Effector memory CD8-positive, alpha-beta T cell (primary cell): ENCODE measurements at regions not wholly inside any gene's neighbourhood (a gene's known extent, or its start where the extent isn't known, plus 50 kb on each side); places are given as distances from the start of the nearest gene placed in this dataset.
A peak's percentile ranks its signal among the peaks of the same experiment; 100 is the strongest.

ENCODE experiments used
- ATAC-seq: fragments of 150-1000 bp; cut with Tn5 transposase; replicated peaks from 2 replicates; pipeline ENCODE4 v1.10.0; 2021; ENCODE audit warnings: mild to moderate bottlenecking, moderate library complexity
- DNase-seq, 3 experiments: peaks; one replicate each; pipeline ENCODE4 v3.0.0; 2021
- H3K27ac Mint-ChIP-seq, 2 donors: one replicate each; pipeline ENCODE4 v1.8.0; 2022; ENCODE audit warnings: mild to moderate bottlenecking in 2 of 2, mixed read lengths in 2 of 2, moderate library complexity in 2 of 2
- H3K27me3 Mint-ChIP-seq, 2 donors: one replicate each; pipeline ENCODE4 v1.8.0; 2022; ENCODE audit warnings: mixed read lengths in 2 of 2
- H3K36me3 Mint-ChIP-seq: one replicate; pipeline ENCODE4 v1.8.0; 2022; ENCODE audit warnings: mild to moderate bottlenecking, moderate library complexity, mixed read lengths; ENCODE audit not compliant: insufficient read depth
- H3K4me1 Mint-ChIP-seq, 2 donors: one replicate each; pipeline ENCODE4 v1.8.0; 2022; ENCODE audit warnings: low read depth in 2 of 2, mixed read lengths in 2 of 2
- H3K4me3 Mint-ChIP-seq, 2 donors: one replicate each; pipeline ENCODE4 v1.8.0; 2022; ENCODE audit warnings: mild to moderate bottlenecking in 2 of 2, mixed read lengths in 2 of 2, moderate library complexity in 2 of 2
- H3K9me3 Mint-ChIP-seq, 2 donors: one replicate each; pipeline ENCODE4 v1.8.0; 2022; ENCODE audit warnings: mixed read lengths in 2 of 2

DNA sequence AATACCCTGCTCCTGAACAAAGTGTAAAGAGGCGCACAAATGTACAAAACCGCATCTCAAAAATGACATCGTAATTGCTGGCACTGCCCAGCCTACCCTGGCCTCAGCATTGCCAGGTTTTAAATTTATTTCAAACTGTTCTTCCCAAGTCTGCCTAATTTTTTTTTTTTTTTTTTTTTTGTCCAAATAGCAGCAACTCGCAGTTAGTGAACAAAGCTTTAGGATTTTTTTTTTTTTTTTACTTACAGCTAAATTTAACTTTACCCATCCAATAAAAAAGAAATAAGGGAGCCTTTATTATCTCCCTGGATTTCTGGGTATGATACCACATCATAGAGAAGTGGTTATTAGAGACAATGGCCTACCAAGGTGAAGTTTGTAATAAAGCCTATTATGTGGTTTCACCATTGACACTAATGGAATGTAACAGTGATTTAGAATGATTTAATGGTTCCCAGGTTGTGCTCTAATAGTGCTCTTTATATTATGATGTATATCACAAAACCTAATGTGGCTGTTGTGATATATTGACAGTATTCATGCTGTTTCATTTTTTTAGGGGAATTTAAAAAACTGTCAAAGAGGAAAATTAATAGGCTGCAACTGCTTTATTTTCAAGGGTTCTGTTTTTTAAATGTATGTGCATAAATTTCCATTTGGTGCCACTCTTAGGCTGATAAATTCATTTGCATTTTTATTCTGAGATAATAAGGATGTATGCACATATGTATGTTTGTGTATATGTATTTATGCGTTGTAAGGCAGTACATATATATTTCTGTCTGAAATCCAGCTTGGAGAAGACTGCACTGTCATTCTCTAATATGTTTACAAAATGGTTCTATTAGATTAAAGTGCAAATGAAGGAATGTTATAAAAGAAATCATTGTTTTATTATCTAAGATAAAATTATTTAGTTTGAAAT is 309.0 kb downstream of the TFEC start:
- DNase-seq: no peak
- no peaks in the 10 kb centered on the region for H3K36me3 Mint-ChIP-seq
- no peak overlapping the region for H3K27ac Mint-ChIP-seq
- peaks cover 10 to 11% of the 10 kb centered on the region in 2 donors for H3K4me1 Mint-ChIP-seq
- no peaks in the 10 kb centered on the region for H3K9me3 Mint-ChIP-seq
- no peak for ATAC-seq
- H3K4me3 Mint-ChIP-seq: peak overlapping the region in 1 of 2 donors; percentile 44
- H3K27me3 Mint-ChIP-seq: no peaks in the 10 kb centered on the region

DNA sequence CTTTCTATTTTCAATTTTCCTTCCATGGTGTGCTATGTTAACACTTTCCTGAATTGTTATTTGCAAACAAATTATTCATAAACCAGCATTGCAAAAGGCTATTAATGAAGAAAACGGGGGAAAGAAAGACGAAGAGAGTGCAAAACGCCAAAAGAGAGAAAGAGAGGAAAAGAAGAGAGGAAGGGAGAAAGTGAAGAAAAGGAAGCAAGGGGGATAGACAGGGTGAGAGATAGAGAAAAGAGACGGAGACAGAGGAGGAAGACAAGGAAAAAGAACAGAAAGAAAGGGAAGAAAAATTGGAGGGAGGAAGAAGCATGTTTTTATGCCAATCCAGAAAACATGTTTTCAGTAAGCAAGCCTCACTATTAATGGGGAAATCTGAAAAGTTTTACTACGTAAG is 310.6 kb downstream of the TFEC start:
- ATAC-seq: no peak
- Mint-ChIP-seq H3K27me3 (no peaks in the 10 kb centered on the region), H3K4me1 (peaks cover 10 to 11% of the 10 kb centered on the region in 2 donors), H3K9me3 (no peaks in the 10 kb centered on the region), H3K4me3 (no peak overlapping the region), H3K36me3 (no peaks in the 10 kb centered on the region), H3K27ac (no peak overlapping the region)
- no peak for DNase-seq

DNA sequence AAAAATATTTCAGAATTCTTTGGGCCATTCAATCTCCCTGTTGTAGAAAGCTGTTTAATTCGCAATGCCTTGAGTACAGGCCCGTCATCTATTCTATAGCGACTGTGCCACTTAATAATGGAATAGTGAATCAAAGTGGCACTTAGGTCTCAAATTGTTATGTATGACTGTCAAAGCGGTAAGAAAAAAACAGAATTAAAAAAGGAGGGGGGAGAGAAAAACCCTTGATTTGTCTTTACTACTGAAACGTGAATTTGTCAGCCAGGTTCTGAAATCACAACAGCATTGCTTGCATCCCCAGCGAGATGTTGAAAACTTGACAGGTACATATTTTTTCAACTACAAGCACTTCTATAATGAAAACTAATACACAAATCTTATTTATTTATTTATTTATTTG is 320.9 kb downstream of the TFEC start:
- peaks cover 0 to 4% of the 10 kb centered on the region in 2 donors for H3K4me1 Mint-ChIP-seq
- ATAC-seq (no peak), DNase-seq (no peak)
- no peaks in the 10 kb centered on the region for H3K36me3 Mint-ChIP-seq
- no peak overlapping the region for H3K4me3 Mint-ChIP-seq
- no peak overlapping the region for H3K27ac Mint-ChIP-seq
- H3K9me3 Mint-ChIP-seq: no peaks in the 10 kb centered on the region
- no peaks in the 10 kb centered on the region for H3K27me3 Mint-ChIP-seq

DNA sequence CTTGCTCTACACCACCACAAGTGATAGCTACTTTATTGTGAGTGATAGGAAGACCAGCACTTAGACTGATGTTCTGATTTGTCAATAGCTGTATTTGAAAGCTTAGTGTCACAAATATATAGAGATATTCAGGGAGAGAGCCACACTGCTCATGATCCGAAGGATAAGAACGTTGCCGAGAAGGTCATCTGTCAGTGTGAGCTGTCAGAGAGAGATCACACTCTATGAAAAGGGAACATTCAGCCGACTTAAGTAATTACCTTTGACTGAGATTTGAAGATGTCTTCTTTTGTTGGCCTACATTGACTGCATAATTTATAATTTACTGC is 322.6 kb downstream of the TFEC start:
- H3K36me3 Mint-ChIP-seq: no peaks in the 10 kb centered on the region
- no peak overlapping the region for H3K27ac Mint-ChIP-seq
- ATAC-seq: no peak
- H3K9me3 Mint-ChIP-seq: no peaks in the 10 kb centered on the region
- no peak overlapping the region for H3K4me3 Mint-ChIP-seq
- H3K27me3 Mint-ChIP-seq: no peaks in the 10 kb centered on the region
- no peak for DNase-seq
- no peaks in the 10 kb centered on the region for H3K4me1 Mint-ChIP-seq

DNA sequence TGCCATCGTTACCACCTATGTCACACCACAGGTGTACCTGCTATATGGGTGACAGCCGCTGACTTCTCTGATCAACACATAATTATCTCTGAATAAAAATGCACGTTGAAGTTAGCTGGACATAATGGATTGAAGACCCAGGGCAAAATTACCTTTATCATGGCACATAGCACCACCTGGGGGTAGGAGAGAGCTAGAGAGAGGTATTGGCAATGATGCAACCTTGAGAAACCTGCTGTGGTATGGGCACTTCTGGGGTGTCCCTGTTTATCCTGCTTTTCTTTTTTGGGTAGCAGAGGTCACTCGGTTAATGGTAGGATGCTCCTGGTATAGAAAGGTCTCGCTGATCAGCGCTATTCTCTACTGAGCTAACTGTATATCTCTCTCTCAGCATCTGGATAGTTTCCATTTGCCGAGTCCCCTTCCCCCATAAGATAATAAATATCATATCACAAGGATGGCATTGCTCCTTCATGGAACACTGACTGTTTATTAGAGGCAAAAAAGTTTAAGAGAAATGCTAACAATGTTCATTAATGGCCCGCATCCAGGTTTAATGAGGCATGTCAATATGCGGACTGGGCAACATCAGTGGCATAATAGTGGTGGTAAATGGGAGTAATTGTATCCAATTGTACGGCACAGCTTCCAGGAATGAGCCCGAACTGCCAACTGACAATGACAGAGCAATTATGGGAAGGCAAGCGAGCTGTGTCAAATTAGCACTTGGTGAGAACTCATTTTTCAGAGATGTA is 323.1 kb downstream of the TFEC start:
- no peak overlapping the region for H3K4me3 Mint-ChIP-seq
- H3K36me3 Mint-ChIP-seq: no peaks in the 10 kb centered on the region
- no peaks in the 10 kb centered on the region for H3K9me3 Mint-ChIP-seq
- no peak for ATAC-seq
- H3K27ac Mint-ChIP-seq: no peak overlapping the region
- no peaks in the 10 kb centered on the region for H3K27me3 Mint-ChIP-seq
- H3K4me1 Mint-ChIP-seq: no peaks in the 10 kb centered on the region
- no peak for DNase-seq

DNA sequence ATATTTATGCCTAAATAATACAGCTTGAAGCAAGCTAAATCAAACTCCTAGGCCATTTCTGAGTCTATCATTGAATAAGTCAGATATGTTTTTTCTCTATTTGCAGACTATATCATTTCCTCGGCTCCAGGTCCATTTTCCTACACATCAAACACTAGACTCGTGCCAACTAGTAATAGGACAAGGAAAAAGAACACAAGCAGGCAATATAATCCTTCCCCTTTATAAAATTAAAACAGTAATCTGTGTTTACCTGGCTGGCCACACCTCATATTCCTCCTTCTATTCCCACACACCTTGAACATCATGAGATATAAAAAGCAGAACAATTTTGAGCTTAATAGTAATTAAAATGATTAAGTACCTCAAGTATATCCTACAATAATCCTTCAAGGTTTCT is 325.7 kb downstream of the TFEC start:
- Mint-ChIP-seq H3K4me1 (no peaks in the 10 kb centered on the region), H3K9me3 (no peaks in the 10 kb centered on the region), H3K27ac (no peak overlapping the region), H3K27me3 (peaks cover 0 to 6% of the 10 kb centered on the region in 2 donors), H3K36me3 (no peaks in the 10 kb centered on the region), H3K4me3 (no peak overlapping the region)
- DNase-seq: no peak
- no peak for ATAC-seq

DNA sequence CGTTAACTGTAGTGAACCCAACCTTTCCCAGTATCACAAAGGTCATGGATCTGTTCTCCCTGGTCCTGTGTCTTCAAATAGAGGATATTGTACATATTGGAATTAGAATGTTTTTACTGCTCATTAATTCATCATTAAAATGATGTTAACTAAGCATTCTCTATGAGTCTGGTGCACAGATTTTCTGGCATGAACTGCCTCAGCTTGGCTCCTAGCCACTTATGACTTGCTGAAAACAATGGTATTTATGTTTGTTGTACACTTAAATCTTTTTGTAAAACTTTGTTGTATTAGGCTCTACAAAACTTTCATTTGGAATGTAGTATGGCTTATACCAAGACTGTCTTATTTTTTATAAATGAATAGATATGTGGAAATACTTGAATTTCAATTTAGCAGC is 329.4 kb downstream of the TFEC start:
- H3K27ac Mint-ChIP-seq: no peak overlapping the region

DNA sequence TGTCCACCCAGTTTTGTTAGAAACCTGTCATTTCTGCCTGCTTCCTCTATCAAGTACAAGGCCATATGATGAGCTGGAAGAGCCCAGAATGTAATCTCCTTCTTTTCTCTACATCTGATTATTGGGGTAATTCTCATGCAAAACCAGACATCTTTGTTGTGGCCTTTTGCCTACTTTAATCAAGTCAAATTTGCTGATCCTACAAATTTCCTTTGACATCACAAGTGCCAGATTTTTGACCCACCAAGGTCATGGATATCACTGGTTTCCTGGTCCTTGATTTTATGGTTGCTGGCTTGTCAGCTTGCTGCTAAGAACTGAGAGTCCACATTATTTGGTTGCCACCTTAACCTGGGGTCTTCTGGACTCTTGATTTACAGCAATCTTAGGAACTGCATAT is 336.1 kb downstream of the TFEC start:
- no peak for ATAC-seq
- Mint-ChIP-seq H3K27me3 (no peaks in the 10 kb centered on the region), H3K36me3 (no peaks in the 10 kb centered on the region), H3K4me3 (no peak overlapping the region), H3K9me3 (no peaks in the 10 kb centered on the region), H3K27ac (no peak overlapping the region), H3K4me1 (peaks cover 0 to 2% of the 10 kb centered on the region in 2 donors)
- DNase-seq: no peak

More for the DNA sequence above, 329.4 kb downstream of the TFEC start:
- H3K4me1 Mint-ChIP-seq: no peaks in the 10 kb centered on the region
- H3K9me3 Mint-ChIP-seq: no peaks in the 10 kb centered on the region
- H3K27me3 Mint-ChIP-seq: peaks cover 0 to 6% of the 10 kb centered on the region in 2 donors
- no peaks in the 10 kb centered on the region for H3K36me3 Mint-ChIP-seq
- no peak for ATAC-seq
- no peak for DNase-seq
- no peak overlapping the region for H3K4me3 Mint-ChIP-seq

DNA sequence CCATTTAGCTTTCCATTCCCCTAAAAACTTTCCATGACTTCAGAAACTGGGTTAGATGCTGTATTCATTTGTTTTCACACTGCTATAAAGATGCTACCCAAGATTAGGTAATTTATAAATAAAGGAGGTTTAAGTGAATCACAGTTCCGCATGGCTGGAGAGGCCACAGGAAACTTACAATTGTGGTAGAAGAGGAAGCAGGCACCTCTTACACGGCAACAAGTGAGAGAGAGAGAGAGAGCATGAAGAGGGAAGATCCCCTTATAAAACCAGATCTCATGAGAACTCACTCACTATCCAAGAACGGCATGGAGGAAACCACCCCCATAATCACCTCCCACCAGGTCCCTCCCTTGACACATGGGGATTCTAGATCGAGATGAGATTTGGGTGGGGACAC is 336.8 kb downstream of the TFEC start:
- H3K36me3 Mint-ChIP-seq: no peaks in the 10 kb centered on the region
- no peaks in the 10 kb centered on the region for H3K27me3 Mint-ChIP-seq
- no peak overlapping the region for H3K27ac Mint-ChIP-seq
- no peaks in the 10 kb centered on the region for H3K9me3 Mint-ChIP-seq
- DNase-seq (no peak), ATAC-seq (peak; percentile 63)
- H3K4me1 Mint-ChIP-seq: peaks cover 0 to 2% of the 10 kb centered on the region in 2 donors
- no peak overlapping the region for H3K4me3 Mint-ChIP-seq

DNA sequence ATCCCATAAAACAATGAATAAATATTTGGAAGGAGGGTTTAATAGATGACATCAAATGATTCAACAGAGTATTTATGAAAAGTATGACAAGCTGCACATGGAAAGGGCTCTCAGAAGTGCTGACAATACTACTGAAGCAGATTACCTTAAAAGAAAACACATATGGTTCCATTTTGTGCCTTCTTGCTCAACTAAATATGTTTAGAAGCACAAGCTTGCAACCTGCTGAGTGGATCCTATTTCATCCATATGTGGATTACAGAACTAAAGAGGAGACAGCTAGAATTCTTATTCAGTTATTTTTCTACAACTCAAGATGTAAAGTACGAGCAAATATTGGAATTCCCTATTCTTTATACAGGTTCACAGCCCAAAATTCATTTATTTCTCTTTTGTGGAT is 340.6 kb downstream of the TFEC start:
- DNase-seq (no peak), ATAC-seq (no peak)
- H3K4me3 Mint-ChIP-seq: no peak overlapping the region

DNA sequence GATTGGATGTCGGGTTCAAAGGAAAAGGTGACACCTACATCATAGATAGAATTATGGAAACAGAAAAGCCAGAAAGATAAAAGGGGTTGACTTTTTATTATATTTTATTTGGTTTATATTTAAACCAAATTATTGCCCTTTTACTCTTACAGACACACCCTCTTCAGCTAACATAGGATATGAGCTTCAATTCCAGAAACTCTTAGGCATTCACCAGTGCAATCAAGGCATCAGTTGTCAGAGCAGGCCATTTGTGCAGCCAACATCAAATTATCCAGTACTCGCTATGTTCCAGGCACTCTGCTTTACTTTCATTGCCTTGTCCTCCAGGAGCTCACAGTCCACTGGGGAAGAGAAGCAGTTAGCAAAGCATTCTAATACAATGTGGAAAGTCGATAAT is 347.5 kb downstream of the TFEC start:
- H3K9me3 Mint-ChIP-seq: no peaks in the 10 kb centered on the region
- no peaks in the 10 kb centered on the region for H3K4me1 Mint-ChIP-seq
- no peaks in the 10 kb centered on the region for H3K27me3 Mint-ChIP-seq
- no peak overlapping the region for H3K27ac Mint-ChIP-seq
- no peak overlapping the region for H3K4me3 Mint-ChIP-seq
- DNase-seq (no peak), ATAC-seq (no peak)
- no peaks in the 10 kb centered on the region for H3K36me3 Mint-ChIP-seq

More for the DNA sequence above, 340.6 kb downstream of the TFEC start:
- Mint-ChIP-seq H3K9me3 (no peaks in the 10 kb centered on the region), H3K36me3 (no peaks in the 10 kb centered on the region), H3K4me1 (peaks cover 0 to 2% of the 10 kb centered on the region in 2 donors), H3K27me3 (no peaks in the 10 kb centered on the region), H3K27ac (no peak overlapping the region)

DNA sequence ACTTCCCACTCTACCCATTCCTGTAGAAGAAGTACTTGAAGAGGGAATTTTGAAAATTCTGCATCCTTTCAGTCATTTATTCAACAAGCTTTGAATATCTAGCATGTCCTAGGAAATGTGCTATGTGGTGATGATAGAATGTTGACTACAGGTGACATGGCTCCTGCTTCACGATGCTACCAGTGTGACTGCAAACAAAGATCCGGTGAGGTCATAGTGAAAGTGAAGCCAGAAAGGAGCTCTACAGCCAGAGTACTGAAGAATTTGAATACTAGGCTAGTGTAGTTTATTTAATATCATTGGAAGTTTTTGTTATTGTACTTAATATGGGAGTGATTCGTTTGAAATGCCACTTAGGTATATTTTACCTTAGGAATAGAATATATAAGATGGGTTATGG is 348.1 kb downstream of the TFEC start:
- Mint-ChIP-seq H3K27me3 (no peaks in the 10 kb centered on the region), H3K27ac (no peak overlapping the region), H3K36me3 (peaks cover 3% of the 10 kb centered on the region), H3K4me3 (no peak overlapping the region), H3K9me3 (no peaks in the 10 kb centered on the region), H3K4me1 (no peaks in the 10 kb centered on the region)
- ATAC-seq (no peak), DNase-seq (no peak)

DNA sequence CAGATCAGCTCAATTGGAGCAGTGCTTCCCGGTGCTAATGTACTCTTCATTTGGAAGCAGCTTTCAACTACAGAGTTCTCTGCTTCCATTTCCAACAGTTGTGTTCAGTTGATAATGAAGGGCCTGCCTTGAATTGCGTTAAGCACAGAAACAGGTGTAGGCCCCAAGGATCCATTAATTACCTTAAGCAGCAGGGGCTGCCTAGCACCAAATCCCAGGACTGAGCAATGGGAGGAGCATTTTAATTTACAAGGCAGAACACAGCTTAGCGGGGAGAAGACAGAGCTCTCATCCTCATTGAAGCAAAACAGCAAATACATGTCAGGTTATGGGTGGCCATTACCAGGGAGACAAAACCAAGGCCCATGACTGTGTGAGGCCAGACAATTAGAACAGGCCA is 349.6 kb downstream of the TFEC start:
- DNase-seq (no peak), ATAC-seq (no peak)
- Mint-ChIP-seq H3K4me3 (no peak overlapping the region), H3K36me3 (peaks cover 3% of the 10 kb centered on the region), H3K27ac (no peak overlapping the region), H3K27me3 (no peaks in the 10 kb centered on the region), H3K4me1 (no peaks in the 10 kb centered on the region), H3K9me3 (no peaks in the 10 kb centered on the region)

DNA sequence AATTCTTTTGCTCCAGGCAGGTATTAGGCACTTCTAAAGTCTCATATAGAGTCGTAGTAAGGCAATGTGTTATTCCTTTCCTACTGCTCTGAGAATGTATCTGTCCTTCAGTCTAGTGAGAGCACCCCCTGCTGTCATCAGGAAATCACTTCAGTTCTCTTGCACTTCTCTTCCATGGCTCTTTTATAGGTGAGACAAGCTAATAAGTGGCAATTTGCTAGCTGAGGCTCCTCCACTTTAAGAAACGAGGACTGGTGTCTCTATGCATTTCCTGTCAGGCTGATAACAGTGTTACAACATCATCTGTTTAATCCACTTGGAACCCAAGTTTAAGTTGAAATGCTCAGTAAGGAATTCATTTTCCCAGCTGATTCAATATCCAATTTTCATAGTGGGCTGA is 350.6 kb downstream of the TFEC start:
- H3K9me3 Mint-ChIP-seq: no peaks in the 10 kb centered on the region
- no peaks in the 10 kb centered on the region for H3K4me1 Mint-ChIP-seq
- peak; percentile 58 for ATAC-seq
- no peak overlapping the region for H3K4me3 Mint-ChIP-seq
- no peaks in the 10 kb centered on the region for H3K27me3 Mint-ChIP-seq
- H3K36me3 Mint-ChIP-seq: peaks cover 3% of the 10 kb centered on the region
- DNase-seq: no peak
- no peak overlapping the region for H3K27ac Mint-ChIP-seq
